Adrenal gland (tissue), 9 donors: ENCODE measurements at regions not wholly inside any gene's neighbourhood (a gene's known extent, or its start where the extent isn't known, plus 50 kb on each side); places are given as distances from the start of the nearest gene placed in this dataset.

ENCODE experiments used
- DNase-seq, 7 donors: peaks; one replicate each; pipeline ENCODE4 v3.0.0-alpha.2; 2019 to 2020
- H3K27ac ChIP-seq, 5 donors: fragments of 200-600 bp; sonication (generic) in 4 of 5; 1 replicate in 3 of 5; 2 replicates in 2 of 5; pipeline versions ENCODE4 v1.5.1 to v1.8.0; 2016 to 2020; ENCODE audit warnings: mild to moderate bottlenecking in 1 of 5
- H3K27me3 ChIP-seq: fragments of 200-600 bp; 2 replicates; pipeline ENCODE4 v1.8.0; 2021
- H3K36me3 ChIP-seq, 2 donors: fragments of 200-600 bp; replicated peaks in 1 of 2; 1 replicate in 1 of 2; 2 replicates in 1 of 2; pipeline versions ENCODE4 v1.5.1 to v1.8.0; 2018 to 2022
- H3K4me1 ChIP-seq, 2 donors: fragments of 200-600 bp; replicated peaks in 1 of 2; 1 replicate in 1 of 2; 2 replicates in 1 of 2; pipeline versions ENCODE4 v1.5.1 to v1.8.0; 2018 to 2021
- H3K4me3 ChIP-seq, 4 donors: fragments of 200-600 bp; sonication (generic) in 3 of 4; one replicate each; pipeline ENCODE4 v1.5.1; 2016 to 2018
- H3K9me3 ChIP-seq, 3 donors: fragments of 200-600 bp; sonication (generic) in 1 of 3; replicated peaks in 1 of 3; 1 replicate in 2 of 3; 2 replicates in 1 of 3; pipeline versions ENCODE4 v1.5.1 to v1.8.0; 2016 to 2021
- CTCF ChIP-seq, 6 experiments: fragments of 450-650 bp in 4 of 6; fragments of 200-600 bp in 2 of 6; sonication (generic) in 1 of 6; IDR thresholded peaks; 1 replicate in 5 of 6; 2 replicates in 1 of 6; pipeline versions ENCODE4 v1.5.1 to v1.8.0; 2016 to 2021; ENCODE audit warnings: antibody characterized with exemption in 6 of 6, mild to moderate bottlenecking in 2 of 6, moderate library complexity in 1 of 6
- POLR2A ChIP-seq, 2 donors: fragments of 450-650 bp; IDR thresholded peaks; one replicate each; pipeline ENCODE4 v1.6.1; 2017; ENCODE audit warnings: antibody characterized with exemption in 2 of 2, mild to moderate bottlenecking in 2 of 2, moderate library complexity in 1 of 2
- WGBS, 4 donors: extraction: QIAGEN DNeasy Blood & Tissue Kit in 2 of 4; methylation state at CpG; one replicate each; pipeline versions ENCODE4 v1.1.5 to v1.1.7; 2013 to 2017; 5-methylcytosine and 5-hydroxymethylcytosine counted together
- intact Hi-C, 2 donors: fragments of 100-400 bp; cut with DNase I; formaldehyde crosslinking; loops; one replicate each; pipeline versions ENCODE4 v1.14.1 to v1.15.0; 2022 to 2023
- donor health status: healthy with polysubstance abuse.
- donor health status: Bipolar disorder and iron deficiency.
- donor health status: DM: yes; HTN: yes; CAD: no.
- donor health status: DM: no; HTN: no; CAD: no.
- donor health status: DM: no; HTN: no; CAD: no.

- WGBS, 4 donors, result 74 to 97% (median 77%) methylated on average over 5 to 9 of the region's 9 CpGs
- DNase-seq, result peak in 6 of 7 donors; percentile 25 to 66 (median 51)
- intact Hi-C loops, result no loop called here
- Histone ChIP-seq H3K27me3 (no peaks in the 10 kb centered on the region), H3K36me3 (no peaks in the 10 kb centered on the region), H3K4me3 (no peak overlapping the region), H3K9me3 (no peaks in the 10 kb centered on the region), H3K4me1 (no peaks in the 10 kb centered on the region), H3K27ac (no peak overlapping the region)
- TF ChIP-seq POLR2A (IDR thresholded peaks at IDR 0.05) (no peak), CTCF (IDR thresholded peaks at IDR 0.05) (no peak)
Observed at GRCh38 chr7:156559001-156559400, 81.6 kb upstream of the RNF32 start.

- Histone ChIP-seq H3K9me3 (no peaks in the 10 kb centered on the region), H3K27ac (no peak overlapping the region), H3K4me1 (no peaks in the 10 kb centered on the region), H3K36me3 (no peaks in the 10 kb centered on the region), H3K4me3 (no peak overlapping the region), H3K27me3 (no peaks in the 10 kb centered on the region)
- TF ChIP-seq CTCF (IDR thresholded peaks at IDR 0.05) (no peak), POLR2A (IDR thresholded peaks at IDR 0.05) (no peak)
- intact Hi-C loops, result no loop called here
- DNase-seq, result peak in 1 of 7 donors; percentile 19
- 87 to 92% (median 90%) methylated on average over 4 of the region's 4 CpGs for WGBS, 4 donors
Observed at GRCh38 chr7:156558198-156558597, 82.4 kb upstream of the RNF32 start.

- intact Hi-C loops, result no loop called here
- WGBS, 4 donors, result 86 to 90% (median 89%) methylated on average over 2 of the region's 2 CpGs
- H3K4me3 ChIP-seq, result no peak overlapping the region
- H3K9me3 ChIP-seq, result no peaks in the 10 kb centered on the region
- no peaks in the 10 kb centered on the region for H3K4me1 ChIP-seq
- no peak overlapping the region for H3K27ac ChIP-seq
- DNase-seq, result no peak
- TF ChIP-seq POLR2A (IDR thresholded peaks at IDR 0.05) (no peak), CTCF (IDR thresholded peaks at IDR 0.05) (no peak)
- no peaks in the 10 kb centered on the region for H3K27me3 ChIP-seq
- H3K36me3 ChIP-seq, result no peaks in the 10 kb centered on the region
Observed at GRCh38 chr7:156556083-156556482, 84.5 kb upstream of the RNF32 start.

- Histone ChIP-seq H3K9me3 (no peaks in the 10 kb centered on the region), H3K27ac (no peak overlapping the region), H3K4me1 (no peaks in the 10 kb centered on the region), H3K27me3 (no peaks in the 10 kb centered on the region), H3K36me3 (no peaks in the 10 kb centered on the region), H3K4me3 (no peak overlapping the region)
- intact Hi-C loops, result no loop called here
- 90 to 97% (median 91%) methylated on average over 8 of the region's 8 CpGs for WGBS, 4 donors
- no peak for DNase-seq
- TF ChIP-seq CTCF (IDR thresholded peaks at IDR 0.05) (no peak), POLR2A (IDR thresholded peaks at IDR 0.05) (no peak)
Observed at GRCh38 chr7:156554488-156554887, 86.1 kb upstream of the RNF32 start.
